ENCODE measurements at regions not wholly inside any gene's neighbourhood (a gene's known extent, or its start where the extent isn't known, plus 50 kb on each side); places are given as distances from the start of the nearest gene placed in this dataset.
A peak's percentile ranks its signal among the peaks of the same experiment; 100 is the strongest.

DNA sequence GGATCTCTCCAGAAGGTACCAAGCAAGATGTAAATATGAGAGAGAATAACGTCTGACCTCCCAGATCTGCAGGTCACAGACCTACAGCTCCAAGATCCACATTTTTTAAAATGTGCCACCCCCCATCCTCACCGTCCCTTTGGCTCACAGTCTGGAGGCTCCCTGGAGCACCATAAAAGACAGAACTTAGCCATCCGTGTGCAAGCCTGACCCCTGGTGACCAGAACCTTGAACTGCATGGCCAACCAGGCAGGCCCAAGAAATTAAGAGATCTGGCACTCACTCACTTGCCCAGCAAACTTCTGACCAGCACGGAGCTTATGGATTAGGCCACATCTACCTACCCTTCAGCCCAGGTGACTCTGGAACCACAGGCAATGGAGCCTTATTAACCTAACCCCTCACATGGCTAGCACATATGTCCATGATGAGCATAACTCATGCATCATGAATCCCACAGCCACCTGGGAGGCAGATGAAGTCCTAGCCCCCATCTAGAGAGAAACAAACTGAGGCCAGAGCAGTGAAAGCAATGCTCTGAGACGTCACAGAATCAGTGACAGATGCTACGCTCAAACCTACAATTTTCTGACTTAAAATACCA lies 275.3 kb downstream of the UACA start:
- no peaks in the 10 kb centered on the region for H3K27me3 ChIP-seq
- H3K9me3 ChIP-seq = no peaks in the 10 kb centered on the region
- no peak for TF ChIP-seq POLR2A (IDR thresholded peaks at IDR 0.05)
- TF ChIP-seq, protein P1, sequence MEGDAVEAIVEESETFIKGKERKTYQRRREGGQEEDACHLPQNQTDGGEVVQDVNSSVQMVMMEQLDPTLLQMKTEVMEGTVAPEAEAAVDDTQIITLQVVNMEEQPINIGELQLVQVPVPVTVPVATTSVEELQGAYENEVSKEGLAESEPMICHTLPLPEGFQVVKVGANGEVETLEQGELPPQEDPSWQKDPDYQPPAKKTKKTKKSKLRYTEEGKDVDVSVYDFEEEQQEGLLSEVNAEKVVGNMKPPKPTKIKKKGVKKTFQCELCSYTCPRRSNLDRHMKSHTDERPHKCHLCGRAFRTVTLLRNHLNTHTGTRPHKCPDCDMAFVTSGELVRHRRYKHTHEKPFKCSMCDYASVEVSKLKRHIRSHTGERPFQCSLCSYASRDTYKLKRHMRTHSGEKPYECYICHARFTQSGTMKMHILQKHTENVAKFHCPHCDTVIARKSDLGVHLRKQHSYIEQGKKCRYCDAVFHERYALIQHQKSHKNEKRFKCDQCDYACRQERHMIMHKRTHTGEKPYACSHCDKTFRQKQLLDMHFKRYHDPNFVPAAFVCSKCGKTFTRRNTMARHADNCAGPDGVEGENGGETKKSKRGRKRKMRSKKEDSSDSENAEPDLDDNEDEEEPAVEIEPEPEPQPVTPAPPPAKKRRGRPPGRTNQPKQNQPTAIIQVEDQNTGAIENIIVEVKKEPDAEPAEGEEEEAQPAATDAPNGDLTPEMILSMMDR (IDR thresholded peaks at IDR 0.05) = peak; percentile 94 to 96 (median 95)
- ATAC-seq = peak; percentile 80 to 86 (median 84)
- no peak overlapping the region for H3K4me3 ChIP-seq
- H3K27ac ChIP-seq = no peak overlapping the region
- H3K36me3 ChIP-seq = no peaks in the 10 kb centered on the region
- H3K4me1 ChIP-seq = peaks cover 0 to 8% (median 0%) of the 10 kb centered on the region in 4 donors
- 18% methylated on average over 5 of the region's 6 CpGs for WGBS (ENCODE audit: insufficient coverage, low coverage, low lambda C conversion rate, missing lambda C conversion rate)
- DNase-seq = peak; percentile 69 to 77 (median 75)
- intact Hi-C loops (cut with DNase I) = no loop called here

DNA sequence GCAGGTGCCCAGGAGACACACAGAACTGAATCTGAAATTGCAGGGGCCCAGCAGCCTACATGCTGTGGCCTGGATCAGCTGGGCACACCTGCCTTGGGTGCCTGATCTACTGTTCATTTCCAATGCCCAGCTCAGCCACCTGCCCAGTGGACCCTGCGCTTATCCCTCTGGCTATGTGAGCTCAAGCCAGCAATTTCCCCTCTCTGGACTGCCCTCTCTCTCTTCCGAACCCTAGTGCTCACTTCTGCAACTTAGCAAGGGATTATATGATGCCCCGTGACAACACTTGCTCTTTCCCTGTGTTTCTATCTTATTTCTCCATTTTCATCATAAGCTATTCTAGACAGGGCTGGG lies 276.0 kb downstream of the UACA start:
- ATAC-seq = peak in 2 of 4 donors; percentile 5
- WGBS (ENCODE audit: insufficient coverage, low coverage, low lambda C conversion rate, missing lambda C conversion rate) = 76% methylated on average over 2 of the region's 3 CpGs
- Histone ChIP-seq H3K27me3 (no peaks in the 10 kb centered on the region), H3K4me1 (peaks cover 0 to 8% (median 0%) of the 10 kb centered on the region in 4 donors), H3K4me3 (no peak overlapping the region), H3K36me3 (no peaks in the 10 kb centered on the region), H3K27ac (no peak overlapping the region), H3K9me3 (no peaks in the 10 kb centered on the region)
- TF ChIP-seq, protein P1 (IDR thresholded peaks at IDR 0.05) = no peak
- TF ChIP-seq POLR2A (IDR thresholded peaks at IDR 0.05) = no peak
- intact Hi-C loops (cut with DNase I) = no loop called here
- no peak for DNase-seq

DNA sequence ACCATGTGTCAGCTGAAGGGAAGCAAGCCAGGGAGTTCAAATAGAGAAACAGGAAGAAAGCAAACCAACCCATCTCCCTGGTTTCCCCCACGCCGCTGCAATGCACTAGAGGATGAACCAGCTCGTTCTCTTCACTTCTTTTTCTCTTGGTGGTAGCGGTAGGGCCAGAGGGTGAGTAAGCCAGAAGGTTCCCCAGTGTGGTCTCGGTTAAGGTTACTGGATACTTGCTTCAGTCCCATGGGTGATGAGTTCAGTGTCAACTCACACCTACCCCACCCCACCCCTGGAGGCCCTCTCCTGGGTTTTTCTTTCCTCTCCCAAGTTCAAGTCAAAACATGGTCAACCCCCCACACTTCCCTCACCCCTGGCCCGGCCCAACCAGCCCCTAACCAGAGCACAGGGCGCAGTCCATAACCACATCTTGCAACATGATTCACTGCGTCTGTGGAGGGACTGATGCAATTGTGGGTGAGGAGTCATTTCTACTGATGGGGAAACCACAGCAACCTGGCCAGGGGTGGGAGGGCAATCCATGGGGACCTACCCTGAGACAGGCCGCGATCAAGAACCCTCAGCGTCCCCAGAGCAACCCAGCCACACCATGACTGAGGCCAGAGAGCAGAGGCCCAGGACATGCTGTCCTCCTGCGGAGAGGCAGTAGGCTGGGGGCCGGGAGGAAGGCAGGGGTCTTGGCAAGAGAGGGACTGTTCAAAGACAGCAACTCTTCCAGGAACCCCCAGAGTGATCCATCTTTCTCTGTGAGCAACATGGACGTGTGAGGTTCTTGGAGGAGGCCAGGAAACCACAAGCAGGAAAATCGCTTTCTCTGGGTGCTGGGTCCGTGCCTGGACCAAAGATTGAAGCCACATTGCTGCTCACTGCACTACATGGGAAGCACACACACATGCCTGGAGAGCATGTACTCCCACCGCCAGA lies 276.6 kb downstream of the UACA start:
- H3K27ac ChIP-seq = no peak overlapping the region
- ATAC-seq (peak; percentile 11 to 68 (median 63)), DNase-seq (peak; percentile 48 to 64 (median 61))
- no peak overlapping the region for H3K4me3 ChIP-seq
- WGBS (ENCODE audit: insufficient coverage, low coverage, low lambda C conversion rate, missing lambda C conversion rate) = 30% methylated on average over 9 of the region's 17 CpGs
- no peaks in the 10 kb centered on the region for H3K9me3 ChIP-seq
- H3K4me1 ChIP-seq = peaks cover 0 to 8% (median 0%) of the 10 kb centered on the region in 4 donors
- TF ChIP-seq, protein P1 (IDR thresholded peaks at IDR 0.05) = no peak
- no peak for TF ChIP-seq POLR2A (IDR thresholded peaks at IDR 0.05)
- no peaks in the 10 kb centered on the region for H3K36me3 ChIP-seq
- no peaks in the 10 kb centered on the region for H3K27me3 ChIP-seq
- intact Hi-C loops (cut with DNase I) = no loop called here

DNA sequence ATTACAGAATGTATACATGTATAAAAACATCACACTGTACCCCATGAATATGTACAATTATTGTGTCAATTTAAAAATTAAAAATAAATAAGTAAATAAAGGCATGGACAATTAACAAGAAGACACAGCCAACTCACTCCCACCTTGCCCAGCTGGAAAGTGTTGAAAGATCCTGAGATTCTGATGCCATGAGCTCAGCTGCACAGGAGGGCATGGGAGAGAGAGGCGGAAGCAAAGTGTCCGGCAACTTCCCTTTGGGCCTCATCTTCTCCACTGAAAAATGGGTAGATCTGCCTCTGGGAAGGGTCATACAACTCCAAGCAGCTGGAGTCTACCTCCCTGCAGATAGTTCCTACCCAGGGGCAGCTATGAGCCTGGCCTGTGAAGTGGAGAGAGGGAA lies 277.3 kb downstream of the UACA start:
- Histone ChIP-seq H3K9me3 (no peaks in the 10 kb centered on the region), H3K4me1 (peaks cover 0 to 8% (median 0%) of the 10 kb centered on the region in 4 donors), H3K4me3 (no peak overlapping the region), H3K36me3 (no peaks in the 10 kb centered on the region), H3K27ac (no peak overlapping the region), H3K27me3 (no peaks in the 10 kb centered on the region)
- ATAC-seq (no peak), DNase-seq (no peak)
- TF ChIP-seq, protein P1 (IDR thresholded peaks at IDR 0.05) = no peak
- intact Hi-C loops (cut with DNase I) = no loop called here
- 54% methylated on average over 2 of the region's 2 CpGs for WGBS (ENCODE audit: insufficient coverage, low coverage, low lambda C conversion rate, missing lambda C conversion rate)
